AG04450 (cell line): ENCODE measurements at regions not wholly inside any gene's neighbourhood (a gene's known extent, or its start where the extent isn't known, plus 50 kb on each side); places are given as distances from the start of the nearest gene placed in this dataset.

Experiments
- CTCF ChIA-PET: fragments of 300-600, 350-600 bp; formaldehyde crosslinking; extraction: SDS; loops from one replicate; lab custom pipeline; 2022; ENCODE audit warnings: antibody characterized with exemption, inconsistent platforms; lab: Charles Lee
- POLR2A ChIA-PET: fragments of 350-600 bp; formaldehyde crosslinking; extraction: SDS; loops from one replicate; lab custom pipeline; 2021; ENCODE audit warnings: antibody characterized with exemption, inconsistent platforms; lab: Yijun Ruan, JAX
- DNase-seq: peaks from one replicate; pipeline ENCODE4 v3.0.0-alpha.2; 2011; ENCODE audit warnings: low read depth, low spot score
- H3K27ac ChIP-seq: one replicate; pipeline ENCODE4 v1.5.1; 2012; ENCODE audit warnings: low read depth, low read length, control low read depth
- H3K27me3 ChIP-seq: one replicate; pipeline ENCODE4 v1.6.0; 2012; ENCODE audit warnings: low read length; ENCODE audit not compliant: control insufficient read depth, insufficient read depth
- H3K4me3 ChIP-seq: 2 replicates; pipeline ENCODE4 v1.5.1; 2011; ENCODE audit warnings: mild to moderate bottlenecking, low read depth, low read length, control low read depth
- H3K9me3 ChIP-seq: 2 replicates; pipeline ENCODE4 v1.5.1; 2012; ENCODE audit warnings: low read length; ENCODE audit not compliant: control insufficient read depth, insufficient read depth
- CTCF ChIP-seq: IDR thresholded peaks from 2 replicates; pipeline ENCODE4 v1.5.1; 2011; ENCODE audit warnings: low read depth, low read length, control low read depth, inconsistent platforms

- POLR2A ChIA-PET, result interaction anchor here (0.6 to 1.2 kb wide), 2 partner anchors 10 to 135 kb away, joined by 3 to 8 read pairs; no protein-coding TSS in a partner anchor
- no peak overlapping the region for H3K4me3 ChIP-seq
- no peak overlapping the region for H3K27ac ChIP-seq
- no peaks in the 10 kb centered on the region for H3K9me3 ChIP-seq
- no peaks in the 10 kb centered on the region for H3K27me3 ChIP-seq
- CTCF ChIA-PET, result interaction anchor here (0.6 to 2.0 kb wide), 2 partner anchors 86 to 252 kb away, joined by 3 to 5 read pairs; no protein-coding TSS in a partner anchor
- DNase-seq, result no peak
- TF ChIP-seq CTCF, result no peak
Observed at GRCh38 chr14:64639340-64639821, 64.8 kb upstream of the PLEKHG3 start.

DNA sequence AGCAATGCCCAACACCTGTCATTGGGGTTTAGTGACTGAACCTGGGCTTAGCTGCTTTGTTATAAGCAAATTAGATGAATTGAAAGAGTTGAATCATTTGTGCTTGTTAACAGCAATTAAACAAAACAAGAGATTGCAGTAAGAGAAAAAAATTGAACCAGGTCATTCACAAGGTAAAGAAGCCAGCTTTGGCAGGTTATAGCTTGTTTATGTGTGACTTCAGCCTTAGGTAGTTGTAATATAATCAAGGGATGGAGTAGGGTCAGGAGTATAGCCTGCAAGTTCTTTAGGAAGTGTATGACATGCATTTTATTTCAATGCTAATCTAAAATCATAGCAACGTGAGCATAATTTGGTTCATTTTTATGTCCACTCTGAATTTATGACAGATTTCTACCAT is 63.4 kb upstream of the PLEKHG3 start:
- CTCF ChIA-PET, result interaction anchor here (2.0 kb wide), 1 partner anchor 251 kb away, joined by 5 read pairs; no protein-coding TSS in a partner anchor
- POLR2A ChIA-PET, result no interaction called here
- no peaks in the 10 kb centered on the region for H3K27me3 ChIP-seq
- no peak for DNase-seq
- H3K27ac ChIP-seq, result no peak overlapping the region
- H3K9me3 ChIP-seq, result no peaks in the 10 kb centered on the region
- no peak overlapping the region for H3K4me3 ChIP-seq
- TF ChIP-seq CTCF, result no peak

- no peak for TF ChIP-seq CTCF
- ChIA-PET CTCF (interaction anchor here (2.6 kb wide), 1 partner anchor 250 kb away, joined by 7 read pairs; no protein-coding TSS in a partner anchor), POLR2A (no interaction called here)
- DNase-seq, result no peak
- H3K27ac ChIP-seq, result no peak overlapping the region
- no peaks in the 10 kb centered on the region for H3K9me3 ChIP-seq
- H3K4me3 ChIP-seq, result no peak overlapping the region
- H3K27me3 ChIP-seq, result no peaks in the 10 kb centered on the region
Observed at GRCh38 chr14:64641760-64642159, 62.5 kb upstream of the PLEKHG3 start.

GRCh38 chr14:64643709-64644108 is 60.5 kb upstream of the PLEKHG3 start:
- ChIA-PET CTCF (interaction anchor here (1.1 to 2.6 kb wide), 4 partner anchors 103 to 248 kb away, joined by 3 to 7 read pairs (median 5); partner anchors contain the start of gene HSPA2), POLR2A (no interaction called here)
- no peak for TF ChIP-seq CTCF
- Histone ChIP-seq H3K9me3 (no peaks in the 10 kb centered on the region), H3K27ac (no peak overlapping the region), H3K4me3 (no peak overlapping the region), H3K27me3 (no peaks in the 10 kb centered on the region)
- no peak for DNase-seq

- POLR2A ChIA-PET, result interaction anchor here (0.9 to 2.0 kb wide), 4 partner anchors 10 to 139 kb away, joined by 3 to 17 read pairs (median 10); partner anchors contain the start of gene HSPA2
- no peak for DNase-seq
- H3K27ac ChIP-seq, result peak overlapping the region; percentile 95
- H3K4me3 ChIP-seq, result no peak overlapping the region
- TF ChIP-seq CTCF, result no peak
- CTCF ChIA-PET, result interaction anchor here (1.2 to 1.5 kb wide), 2 partner anchors 8 to 104 kb away, joined by 3 to 4 read pairs; partner anchors contain the start of gene HSPA2
- H3K27me3 ChIP-seq, result no peaks in the 10 kb centered on the region
- H3K9me3 ChIP-seq, result no peaks in the 10 kb centered on the region
Observed at GRCh38 chr14:64644629-64645028, 59.6 kb upstream of the PLEKHG3 start.
